ENCODE measurements at regions not wholly inside any gene's neighbourhood (a gene's known extent, or its start where the extent isn't known, plus 50 kb on each side); places are given as distances from the start of the nearest gene placed in this dataset.
"Not testable (repeated sequence)": the region's sequence is repeated elsewhere in the genome, so short reads cannot be mapped to it uniquely, and the experiment has no call there.

DNA sequence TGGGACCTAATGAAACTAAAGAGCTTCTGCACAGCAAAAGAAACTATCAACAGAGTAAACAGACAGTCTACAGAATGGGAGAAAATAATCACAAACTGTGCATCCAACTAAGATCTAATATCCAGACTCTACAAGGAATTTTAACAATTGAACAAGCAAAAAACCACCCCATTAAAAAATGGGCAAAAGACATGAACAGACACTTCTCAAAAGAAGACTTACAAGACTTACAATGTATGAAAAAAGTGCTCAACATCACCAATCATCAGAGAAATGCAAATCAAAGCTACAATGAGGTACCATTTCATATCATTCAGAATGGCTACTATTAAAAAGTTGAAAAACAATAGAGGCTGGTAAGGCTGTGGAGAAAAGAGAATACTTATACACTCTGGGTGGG, 58.0 kb downstream of the SHOC1 start:
- TF ChIP-seq, protein P1, sequence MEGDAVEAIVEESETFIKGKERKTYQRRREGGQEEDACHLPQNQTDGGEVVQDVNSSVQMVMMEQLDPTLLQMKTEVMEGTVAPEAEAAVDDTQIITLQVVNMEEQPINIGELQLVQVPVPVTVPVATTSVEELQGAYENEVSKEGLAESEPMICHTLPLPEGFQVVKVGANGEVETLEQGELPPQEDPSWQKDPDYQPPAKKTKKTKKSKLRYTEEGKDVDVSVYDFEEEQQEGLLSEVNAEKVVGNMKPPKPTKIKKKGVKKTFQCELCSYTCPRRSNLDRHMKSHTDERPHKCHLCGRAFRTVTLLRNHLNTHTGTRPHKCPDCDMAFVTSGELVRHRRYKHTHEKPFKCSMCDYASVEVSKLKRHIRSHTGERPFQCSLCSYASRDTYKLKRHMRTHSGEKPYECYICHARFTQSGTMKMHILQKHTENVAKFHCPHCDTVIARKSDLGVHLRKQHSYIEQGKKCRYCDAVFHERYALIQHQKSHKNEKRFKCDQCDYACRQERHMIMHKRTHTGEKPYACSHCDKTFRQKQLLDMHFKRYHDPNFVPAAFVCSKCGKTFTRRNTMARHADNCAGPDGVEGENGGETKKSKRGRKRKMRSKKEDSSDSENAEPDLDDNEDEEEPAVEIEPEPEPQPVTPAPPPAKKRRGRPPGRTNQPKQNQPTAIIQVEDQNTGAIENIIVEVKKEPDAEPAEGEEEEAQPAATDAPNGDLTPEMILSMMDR (conservative IDR thresholded peaks at IDR 0.05; ENCODE audit: low read length), result no peak
- no peak for TF ChIP-seq EZH2phosphoT487 (IDR thresholded peaks at IDR 0.05; ENCODE audit: borderline replicate concordance)
- Histone ChIP-seq H3K36me3 (ENCODE audit: insufficient read depth, low read length) (no peaks in the 10 kb centered on the region), H3K9me3 (ENCODE audit: insufficient read depth, low read depth, low read length) (no peaks in the 10 kb centered on the region; the same call in 1 of the 2 replicates), H3K4me3 (ENCODE audit: low read length, poor library complexity, severe bottlenecking) (no peak overlapping the region), H3F3A (ENCODE audit: low read depth) (no peaks in the 10 kb centered on the region), H3K4me2 (ENCODE audit: low read depth, low read length, poor library complexity, severe bottlenecking) (no peak overlapping the region), H3K4me1 (ENCODE audit: insufficient read depth, low read length, poor library complexity, severe bottlenecking) (no peaks in the 10 kb centered on the region), H3K9ac (ENCODE audit: low read depth, low read length, poor library complexity, severe bottlenecking) (no peak overlapping the region), H2AFZ (ENCODE audit: low read length) (no peak overlapping the region), H3K27me3 (ENCODE audit: insufficient read depth, low read length, poor library complexity, severe bottlenecking) (no peaks in the 10 kb centered on the region), H3K79me2 (ENCODE audit: insufficient read depth, low read length) (no peaks in the 10 kb centered on the region), H4K20me1 (ENCODE audit: insufficient read depth, low read length, poor library complexity, severe bottlenecking) (no peaks in the 10 kb centered on the region), H3K9me2 (replicated peaks; ENCODE audit: low read depth, low read length) (no peaks in the 10 kb centered on the region)

DNA sequence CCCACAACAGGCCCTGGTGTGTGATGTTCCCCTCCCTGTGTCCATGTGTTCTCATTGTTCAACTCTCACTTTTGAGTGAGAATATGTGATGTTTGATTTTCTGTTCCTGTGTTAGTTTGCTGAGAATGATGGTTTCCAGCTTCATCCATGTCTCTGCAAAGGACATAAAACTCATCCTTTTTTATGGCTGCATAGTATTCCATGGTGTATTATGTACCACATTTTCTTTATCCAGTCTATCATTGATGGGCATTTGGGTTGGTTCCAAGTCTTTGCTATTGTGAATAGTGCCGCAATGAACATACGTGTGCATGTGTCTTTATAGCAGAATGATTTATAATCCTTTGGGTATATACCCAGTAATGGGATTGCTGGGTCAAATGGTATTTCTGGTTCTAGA, 59.4 kb downstream of the SHOC1 start:
- not testable (repeated sequence) for H4K20me1 ChIP-seq (ENCODE audit: insufficient read depth, low read length, poor library complexity, severe bottlenecking); H3K9me2 ChIP-seq (replicated peaks; ENCODE audit: low read depth, low read length); H3K9me3 ChIP-seq (ENCODE audit: insufficient read depth, low read depth, low read length); H3K27me3 ChIP-seq (ENCODE audit: insufficient read depth, low read length, poor library complexity, severe bottlenecking); H3K9ac ChIP-seq (ENCODE audit: low read depth, low read length, poor library complexity, severe bottlenecking); H3K36me3 ChIP-seq (ENCODE audit: insufficient read depth, low read length); H3K4me3 ChIP-seq (ENCODE audit: low read length, poor library complexity, severe bottlenecking); H3F3A ChIP-seq (ENCODE audit: low read depth); H3K79me2 ChIP-seq (ENCODE audit: insufficient read depth, low read length); H3K4me1 ChIP-seq (ENCODE audit: insufficient read depth, low read length, poor library complexity, severe bottlenecking); H2AFZ ChIP-seq (ENCODE audit: low read length); H3K4me2 ChIP-seq (ENCODE audit: low read depth, low read length, poor library complexity, severe bottlenecking)

DNA sequence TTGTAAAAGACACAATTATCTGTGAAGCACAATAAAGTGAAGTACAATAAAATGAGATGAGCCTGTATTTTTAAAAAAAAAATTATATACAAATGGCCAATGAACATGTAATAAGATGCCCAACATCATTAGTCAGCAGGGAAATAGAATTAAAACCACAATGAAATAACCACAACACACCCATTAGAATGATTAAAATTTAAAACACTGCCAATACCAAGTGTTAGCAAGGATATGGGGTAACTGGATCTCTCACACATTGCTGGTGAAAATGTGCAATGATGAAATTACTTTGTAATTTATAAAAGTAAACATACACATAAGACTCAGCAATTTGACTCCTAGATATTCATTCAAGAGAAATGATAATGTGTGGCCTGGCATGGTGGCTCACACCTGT, 62.8 kb downstream of the SHOC1 start:
- TF ChIP-seq, protein P1 (conservative IDR thresholded peaks at IDR 0.05; ENCODE audit: low read length), result no peak
- TF ChIP-seq EZH2phosphoT487 (IDR thresholded peaks at IDR 0.05; ENCODE audit: borderline replicate concordance), result no peak
- Histone ChIP-seq H4K20me1 (ENCODE audit: insufficient read depth, low read length, poor library complexity, severe bottlenecking) (no peaks in the 10 kb centered on the region), H2AFZ (ENCODE audit: low read length) (no peak overlapping the region), H3F3A (ENCODE audit: low read depth) (no peaks in the 10 kb centered on the region), H3K36me3 (ENCODE audit: insufficient read depth, low read length) (no peaks in the 10 kb centered on the region), H3K9me3 (ENCODE audit: insufficient read depth, low read depth, low read length) (peaks cover 9% of the 10 kb centered on the region; the same call in 1 of the 2 replicates), H3K79me2 (ENCODE audit: insufficient read depth, low read length) (no peaks in the 10 kb centered on the region), H3K27me3 (ENCODE audit: insufficient read depth, low read length, poor library complexity, severe bottlenecking) (no peaks in the 10 kb centered on the region), H3K9ac (ENCODE audit: low read depth, low read length, poor library complexity, severe bottlenecking) (no peak overlapping the region), H3K9me2 (replicated peaks; ENCODE audit: low read depth, low read length) (no peaks in the 10 kb centered on the region), H3K4me3 (ENCODE audit: low read length, poor library complexity, severe bottlenecking) (no peak overlapping the region), H3K4me2 (ENCODE audit: low read depth, low read length, poor library complexity, severe bottlenecking) (no peak overlapping the region), H3K4me1 (ENCODE audit: insufficient read depth, low read length, poor library complexity, severe bottlenecking) (peaks cover 9% of the 10 kb centered on the region)

DNA sequence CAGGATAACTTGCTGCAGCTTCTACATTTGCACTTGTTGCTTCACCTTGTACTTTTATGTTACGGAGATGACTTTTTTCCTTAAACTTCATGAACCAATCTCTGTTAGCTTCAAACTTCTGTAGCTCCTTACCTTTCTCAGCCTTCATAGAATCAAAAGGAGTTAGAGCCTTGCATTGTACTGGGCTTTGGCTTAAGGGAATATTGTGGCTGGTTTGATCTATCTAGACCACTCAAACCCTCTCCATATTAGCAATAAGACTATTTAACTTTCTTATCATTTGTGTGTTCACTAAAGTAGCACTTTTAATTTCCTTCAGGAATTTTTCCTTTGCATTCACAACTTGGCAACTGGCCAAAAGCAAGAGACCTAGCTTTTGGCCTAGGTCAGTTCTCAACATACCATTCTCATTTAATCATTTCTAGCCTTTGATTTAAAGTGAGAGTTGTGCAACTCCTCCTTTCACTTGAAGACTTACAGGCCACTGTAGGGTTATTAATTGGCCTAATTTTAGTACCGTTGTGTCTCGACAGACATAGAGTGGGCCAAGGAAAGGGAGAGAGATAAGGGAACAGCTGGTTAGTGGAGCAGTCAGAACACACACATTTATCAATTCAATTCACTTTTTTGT, 63.7 kb downstream of the SHOC1 start:
- no peak overlapping the region for H3K4me3 ChIP-seq (ENCODE audit: low read length, poor library complexity, severe bottlenecking)
- no peak for TF ChIP-seq EZH2phosphoT487 (IDR thresholded peaks at IDR 0.05; ENCODE audit: borderline replicate concordance)
- TF ChIP-seq, protein P1 (conservative IDR thresholded peaks at IDR 0.05; ENCODE audit: low read length), result no peak
- H3K36me3 ChIP-seq (ENCODE audit: insufficient read depth, low read length), result no peaks in the 10 kb centered on the region
- no peaks in the 10 kb centered on the region for H4K20me1 ChIP-seq (ENCODE audit: insufficient read depth, low read length, poor library complexity, severe bottlenecking)
- H2AFZ ChIP-seq (ENCODE audit: low read length), result no peak overlapping the region
- no peaks in the 10 kb centered on the region for H3K9me2 ChIP-seq (replicated peaks; ENCODE audit: low read depth, low read length)
- H3K27me3 ChIP-seq (ENCODE audit: insufficient read depth, low read length, poor library complexity, severe bottlenecking), result no peaks in the 10 kb centered on the region
- no peaks in the 10 kb centered on the region for H3K79me2 ChIP-seq (ENCODE audit: insufficient read depth, low read length)
- H3F3A ChIP-seq (ENCODE audit: low read depth), result no peaks in the 10 kb centered on the region
- H3K4me1 ChIP-seq (ENCODE audit: insufficient read depth, low read length, poor library complexity, severe bottlenecking), result peaks cover 15% of the 10 kb centered on the region
- H3K4me2 ChIP-seq (ENCODE audit: low read depth, low read length, poor library complexity, severe bottlenecking), result no peak overlapping the region
- no peak overlapping the region for H3K9ac ChIP-seq (ENCODE audit: low read depth, low read length, poor library complexity, severe bottlenecking)
- peaks cover 9% of the 10 kb centered on the region; the same call in 1 of the 2 replicates for H3K9me3 ChIP-seq (ENCODE audit: insufficient read depth, low read depth, low read length)

Measured in Loucy (cell line).